ENCODE measurements at regions not wholly inside any gene's neighbourhood (a gene's known extent, or its start where the extent isn't known, plus 50 kb on each side); places are given as distances from the start of the nearest gene placed in this dataset.

GRCh38 chr15:87732976-87733375 lies 523.6 kb downstream of the NTRK3 start:
- no peaks in the 10 kb centered on the region for H3K9me3 ChIP-seq
- H3K4me1 ChIP-seq: no peaks in the 10 kb centered on the region
- 71% methylated on average over 4 of the region's 4 CpGs for WGBS
- H3K4me3 ChIP-seq: no peak overlapping the region
- no peak overlapping the region for H3K27ac ChIP-seq
- H3K36me3 ChIP-seq: no peaks in the 10 kb centered on the region
- no peaks in the 10 kb centered on the region for H3K27me3 ChIP-seq
- DNase-seq (ENCODE audit: low spot score in 2 of 2): no peak
- no peak for TF ChIP-seq POLR2A (IDR thresholded peaks at IDR 0.05)

- H3K27me3 ChIP-seq: no peaks in the 10 kb centered on the region
- H3K27ac ChIP-seq: no peak overlapping the region
- no peaks in the 10 kb centered on the region for H3K36me3 ChIP-seq
- no peaks in the 10 kb centered on the region for H3K9me3 ChIP-seq
- H3K4me1 ChIP-seq: no peaks in the 10 kb centered on the region
- no peak for DNase-seq (ENCODE audit: low spot score in 2 of 2)
- H3K4me3 ChIP-seq: no peak overlapping the region
- 63% methylated on average over 3 of the region's 3 CpGs for WGBS
- TF ChIP-seq POLR2AphosphoS5 (IDR thresholded peaks at IDR 0.05) (no peak), EP300 (IDR thresholded peaks at IDR 0.05) (no peak), POLR2A (IDR thresholded peaks at IDR 0.05) (no peak)
- TF ChIP-seq, protein P1, sequence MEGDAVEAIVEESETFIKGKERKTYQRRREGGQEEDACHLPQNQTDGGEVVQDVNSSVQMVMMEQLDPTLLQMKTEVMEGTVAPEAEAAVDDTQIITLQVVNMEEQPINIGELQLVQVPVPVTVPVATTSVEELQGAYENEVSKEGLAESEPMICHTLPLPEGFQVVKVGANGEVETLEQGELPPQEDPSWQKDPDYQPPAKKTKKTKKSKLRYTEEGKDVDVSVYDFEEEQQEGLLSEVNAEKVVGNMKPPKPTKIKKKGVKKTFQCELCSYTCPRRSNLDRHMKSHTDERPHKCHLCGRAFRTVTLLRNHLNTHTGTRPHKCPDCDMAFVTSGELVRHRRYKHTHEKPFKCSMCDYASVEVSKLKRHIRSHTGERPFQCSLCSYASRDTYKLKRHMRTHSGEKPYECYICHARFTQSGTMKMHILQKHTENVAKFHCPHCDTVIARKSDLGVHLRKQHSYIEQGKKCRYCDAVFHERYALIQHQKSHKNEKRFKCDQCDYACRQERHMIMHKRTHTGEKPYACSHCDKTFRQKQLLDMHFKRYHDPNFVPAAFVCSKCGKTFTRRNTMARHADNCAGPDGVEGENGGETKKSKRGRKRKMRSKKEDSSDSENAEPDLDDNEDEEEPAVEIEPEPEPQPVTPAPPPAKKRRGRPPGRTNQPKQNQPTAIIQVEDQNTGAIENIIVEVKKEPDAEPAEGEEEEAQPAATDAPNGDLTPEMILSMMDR (IDR thresholded peaks at IDR 0.05): no peak
These were observed 524.9 kb downstream of the NTRK3 start for GRCh38 chr15:87731630-87732029.

- Histone ChIP-seq H3K4me3 (no peak overlapping the region), H3K36me3 (no peaks in the 10 kb centered on the region), H3K9me3 (no peaks in the 10 kb centered on the region), H3K27ac (no peak overlapping the region), H3K27me3 (no peaks in the 10 kb centered on the region), H3K4me1 (no peaks in the 10 kb centered on the region)
- TF ChIP-seq EP300 (IDR thresholded peaks at IDR 0.05) (no peak), POLR2A (IDR thresholded peaks at IDR 0.05) (no peak), POLR2AphosphoS5 (IDR thresholded peaks at IDR 0.05) (no peak)
- TF ChIP-seq, protein P1 (IDR thresholded peaks at IDR 0.05): no peak
- 85% methylated on average over 2 of the region's 2 CpGs for WGBS
- no peak for DNase-seq (ENCODE audit: low spot score in 2 of 2)
These were observed 525.8 kb downstream of the NTRK3 start for GRCh38 chr15:87730706-87731105.

- Histone ChIP-seq H3K36me3 (no peaks in the 10 kb centered on the region), H3K4me3 (no peak overlapping the region), H3K9me3 (no peaks in the 10 kb centered on the region), H3K27ac (no peak overlapping the region), H3K27me3 (peaks cover 2% of the 10 kb centered on the region), H3K4me1 (no peaks in the 10 kb centered on the region)
- DNase-seq (ENCODE audit: low spot score in 2 of 2): no peak
- 82% methylated on average over 2 of the region's 2 CpGs for WGBS
- TF ChIP-seq EP300 (IDR thresholded peaks at IDR 0.05) (no peak), POLR2AphosphoS5 (IDR thresholded peaks at IDR 0.05) (no peak), POLR2A (IDR thresholded peaks at IDR 0.05) (no peak)
- TF ChIP-seq, protein P1 (IDR thresholded peaks at IDR 0.05): no peak
These were observed 527.5 kb downstream of the NTRK3 start for GRCh38 chr15:87728998-87729397.

DNA sequence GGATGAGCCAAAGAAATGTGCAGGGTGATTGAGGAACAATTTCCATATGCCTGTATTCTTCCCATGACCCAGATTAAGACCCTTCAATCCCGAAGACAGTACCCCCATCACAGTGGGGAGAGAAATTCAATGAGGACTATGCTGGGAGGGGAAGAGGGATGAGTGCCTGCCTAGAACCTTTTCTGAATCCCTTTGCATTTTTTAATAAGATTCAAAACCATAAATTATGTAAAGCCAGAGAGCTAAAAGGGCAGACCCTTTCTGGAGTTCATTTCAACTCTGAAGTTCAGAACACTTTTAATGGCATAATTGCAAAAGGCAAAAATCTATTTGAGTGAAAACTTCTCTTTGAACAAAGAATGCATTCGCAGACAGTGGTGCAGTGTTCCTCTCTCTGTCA lies 529.5 kb downstream of the NTRK3 start:
- Histone ChIP-seq H3K4me1 (no peaks in the 10 kb centered on the region), H3K4me3 (no peak overlapping the region), H3K9me3 (no peaks in the 10 kb centered on the region), H3K27ac (no peak overlapping the region), H3K36me3 (no peaks in the 10 kb centered on the region), H3K27me3 (peaks cover 13% of the 10 kb centered on the region)
- WGBS: 71% methylated on average over 2 of the region's 2 CpGs
- TF ChIP-seq POLR2AphosphoS5 (IDR thresholded peaks at IDR 0.05) (no peak), EP300 (IDR thresholded peaks at IDR 0.05) (no peak), POLR2A (IDR thresholded peaks at IDR 0.05) (no peak)
- TF ChIP-seq, protein P1 (IDR thresholded peaks at IDR 0.05): no peak
- no peak for DNase-seq (ENCODE audit: low spot score in 2 of 2)

GRCh38 chr15:87724330-87724729 lies 532.2 kb downstream of the NTRK3 start:
- H3K4me1 ChIP-seq: no peaks in the 10 kb centered on the region
- WGBS: 70% methylated on average over 7 of the region's 7 CpGs
- H3K36me3 ChIP-seq: no peaks in the 10 kb centered on the region
- TF ChIP-seq POLR2AphosphoS5 (IDR thresholded peaks at IDR 0.05) (no peak), EP300 (IDR thresholded peaks at IDR 0.05) (no peak), POLR2A (IDR thresholded peaks at IDR 0.05) (no peak)
- TF ChIP-seq, protein P1 (IDR thresholded peaks at IDR 0.05): no peak
- no peak for DNase-seq (ENCODE audit: low spot score in 2 of 2)
- H3K9me3 ChIP-seq: no peaks in the 10 kb centered on the region
- no peak overlapping the region for H3K27ac ChIP-seq
- peaks cover 13% of the 10 kb centered on the region for H3K27me3 ChIP-seq
- no peak overlapping the region for H3K4me3 ChIP-seq

All from suprapubic skin (tissue), 4 donors.